ENCODE measurements at regions not wholly inside any gene's neighbourhood (a gene's known extent, or its start where the extent isn't known, plus 50 kb on each side); places are given as distances from the start of the nearest gene placed in this dataset.
"Not testable (repeated sequence)": the region's sequence is repeated elsewhere in the genome, so short reads cannot be mapped to it uniquely, and the experiment has no call there.

DNA sequence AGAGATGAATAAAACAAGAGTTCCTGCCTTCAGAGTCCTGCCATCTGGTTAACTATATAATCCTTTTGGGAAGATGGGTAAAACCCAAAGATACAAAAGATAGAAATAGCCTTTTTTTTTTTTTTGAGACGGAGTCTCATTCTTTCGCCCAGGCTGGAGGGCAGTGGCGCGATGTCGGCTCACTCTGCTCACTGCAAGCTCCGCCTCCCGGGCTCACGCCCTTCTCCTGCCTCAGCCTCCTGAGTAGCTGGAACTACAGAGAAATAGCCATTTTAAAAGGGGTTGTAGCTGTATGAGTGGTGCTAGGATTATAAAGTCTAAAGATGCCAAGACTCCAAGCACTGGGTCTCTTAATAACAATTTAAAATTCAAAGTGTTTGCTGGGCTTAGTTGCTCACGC is 97.2 kb downstream of the KDR start:
- no peak for DNase-seq (ENCODE audit: low spot score)
- no peaks in the 10 kb centered on the region for H3K36me3 Mint-ChIP-seq (ENCODE audit: low read depth)
- no peak overlapping the region for H3K27ac Mint-ChIP-seq
- H3K4me1 Mint-ChIP-seq (ENCODE audit: low read depth), result no peaks in the 10 kb centered on the region
- H3K4me3 Mint-ChIP-seq, result no peak overlapping the region
- no peaks in the 10 kb centered on the region for H3K9me3 Mint-ChIP-seq
- H3K27me3 Mint-ChIP-seq (ENCODE audit: low read depth), result no peaks in the 10 kb centered on the region

DNA sequence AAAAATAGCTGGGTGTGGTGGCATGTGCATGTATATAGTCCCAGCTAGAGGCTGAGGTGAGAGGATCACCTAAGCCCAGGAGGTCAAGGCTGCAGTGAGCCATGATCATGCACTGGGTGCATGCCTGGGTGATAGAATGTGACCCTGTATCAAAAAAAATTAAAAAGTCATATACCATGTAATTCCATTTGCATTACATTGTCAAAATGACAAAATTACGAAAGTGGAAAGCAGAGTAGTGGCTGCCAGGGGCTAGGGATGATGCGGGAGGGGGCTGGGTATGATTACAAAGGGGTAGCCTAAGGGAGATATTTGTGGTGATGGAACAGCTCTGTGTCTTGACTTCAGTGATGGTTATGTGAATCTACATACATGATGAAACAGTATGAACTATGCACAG is 97.8 kb downstream of the KDR start:
- H3K4me3 Mint-ChIP-seq, result no peak overlapping the region
- no peaks in the 10 kb centered on the region for H3K27me3 Mint-ChIP-seq (ENCODE audit: low read depth)
- H3K9me3 Mint-ChIP-seq, result no peaks in the 10 kb centered on the region
- no peaks in the 10 kb centered on the region for H3K4me1 Mint-ChIP-seq (ENCODE audit: low read depth)
- no peak for DNase-seq (ENCODE audit: low spot score)
- no peak overlapping the region for H3K27ac Mint-ChIP-seq
- no peaks in the 10 kb centered on the region for H3K36me3 Mint-ChIP-seq (ENCODE audit: low read depth)

DNA sequence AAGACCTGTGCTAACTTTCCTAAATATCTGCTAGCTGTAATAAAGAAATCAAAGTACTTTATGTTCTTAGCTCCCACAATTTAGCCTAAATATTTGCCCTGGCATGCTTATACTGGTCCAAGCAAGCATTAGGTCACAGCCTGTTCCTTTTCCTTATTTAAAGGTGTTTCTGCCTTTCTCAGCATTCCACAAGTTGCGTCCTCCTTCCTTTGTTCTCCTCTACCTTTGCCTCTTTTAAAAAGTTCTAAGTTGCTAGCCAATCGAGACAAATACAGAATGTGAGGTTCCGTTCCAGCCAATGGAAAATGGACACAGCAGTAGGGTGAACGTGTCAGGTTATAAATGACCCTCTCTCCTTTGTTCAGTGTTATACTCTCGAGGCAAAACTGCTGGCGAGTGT is 99.9 kb downstream of the KDR start:
- not testable (repeated sequence) for DNase-seq (ENCODE audit: low spot score); H3K9me3 Mint-ChIP-seq; H3K4me1 Mint-ChIP-seq (ENCODE audit: low read depth); H3K4me3 Mint-ChIP-seq; H3K27me3 Mint-ChIP-seq (ENCODE audit: low read depth); H3K27ac Mint-ChIP-seq; H3K36me3 Mint-ChIP-seq (ENCODE audit: low read depth)

DNA sequence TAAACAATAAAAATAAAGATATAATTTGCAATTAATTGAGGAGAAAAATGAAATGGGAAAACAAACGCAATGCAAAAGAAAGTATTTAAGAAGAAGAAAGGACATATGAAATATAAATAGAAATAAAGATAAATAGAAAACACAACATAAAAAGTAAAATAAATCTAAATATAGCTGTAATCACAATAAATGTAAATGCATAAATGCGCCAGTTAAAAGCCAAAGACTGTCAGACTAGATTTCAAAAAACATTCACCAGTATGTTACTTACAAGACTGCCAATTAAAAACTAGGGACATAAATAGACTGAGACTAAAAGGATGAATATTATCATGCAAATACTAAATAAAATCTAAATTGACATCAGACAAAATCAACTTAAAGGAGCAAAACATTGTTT is 102.4 kb downstream of the KDR start:
- no peak for DNase-seq (ENCODE audit: low spot score)
- Mint-ChIP-seq H3K36me3 (ENCODE audit: low read depth) (no peaks in the 10 kb centered on the region), H3K27ac (no peak overlapping the region), H3K27me3 (ENCODE audit: low read depth) (peaks cover 2% of the 10 kb centered on the region), H3K9me3 (no peaks in the 10 kb centered on the region), H3K4me3 (no peak overlapping the region), H3K4me1 (ENCODE audit: low read depth) (no peaks in the 10 kb centered on the region)

DNA sequence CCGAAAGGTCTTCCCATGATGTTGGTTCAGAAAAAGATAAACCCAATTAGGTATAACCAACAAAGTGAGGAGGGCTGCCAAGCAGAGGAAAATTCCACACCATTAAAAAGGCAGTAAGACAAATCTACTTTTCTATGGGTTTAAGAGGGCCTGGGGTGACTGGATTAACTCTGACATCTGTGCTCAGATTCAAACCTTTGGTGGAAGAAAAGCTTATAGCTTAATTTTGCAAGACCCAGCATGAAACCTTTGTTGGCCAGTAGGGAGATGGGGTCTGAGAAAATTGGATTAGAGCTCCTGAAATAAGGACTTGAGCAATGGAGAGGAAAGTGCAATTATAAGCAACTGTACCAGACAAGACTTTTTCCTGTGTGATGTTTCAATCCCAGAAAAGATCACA is 104.2 kb downstream of the KDR start:
- Mint-ChIP-seq H3K9me3 (no peaks in the 10 kb centered on the region), H3K27ac (no peak overlapping the region), H3K36me3 (ENCODE audit: low read depth) (no peaks in the 10 kb centered on the region), H3K4me3 (no peak overlapping the region), H3K4me1 (ENCODE audit: low read depth) (no peaks in the 10 kb centered on the region), H3K27me3 (ENCODE audit: low read depth) (peaks cover 2% of the 10 kb centered on the region)
- DNase-seq (ENCODE audit: low spot score), result no peak

DNA sequence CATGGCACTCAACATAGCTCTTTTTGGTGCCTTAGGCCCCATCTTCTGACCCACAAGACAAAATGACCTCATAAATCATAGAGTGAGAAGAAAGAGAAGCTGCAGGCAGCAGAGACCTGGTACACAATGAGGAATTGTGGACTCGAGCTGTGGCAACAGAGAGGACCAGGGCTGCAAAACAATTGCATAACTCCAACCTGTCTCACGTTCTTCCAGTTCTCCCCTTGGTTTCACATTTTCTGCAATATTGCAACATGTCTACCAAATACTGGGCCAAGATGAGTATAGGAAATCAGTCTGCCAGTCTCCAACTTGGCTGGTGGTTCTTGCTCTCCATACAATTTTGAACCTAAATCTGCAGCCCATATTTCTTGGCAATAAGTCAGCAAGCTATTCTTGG is 105.3 kb downstream of the KDR start:
- Mint-ChIP-seq H3K36me3 (ENCODE audit: low read depth) (no peaks in the 10 kb centered on the region), H3K27ac (no peak overlapping the region), H3K27me3 (ENCODE audit: low read depth) (peaks cover 2% of the 10 kb centered on the region), H3K9me3 (no peaks in the 10 kb centered on the region), H3K4me3 (no peak overlapping the region), H3K4me1 (ENCODE audit: low read depth) (peaks cover 1% of the 10 kb centered on the region)
- DNase-seq (ENCODE audit: low spot score), result no peak

DNA sequence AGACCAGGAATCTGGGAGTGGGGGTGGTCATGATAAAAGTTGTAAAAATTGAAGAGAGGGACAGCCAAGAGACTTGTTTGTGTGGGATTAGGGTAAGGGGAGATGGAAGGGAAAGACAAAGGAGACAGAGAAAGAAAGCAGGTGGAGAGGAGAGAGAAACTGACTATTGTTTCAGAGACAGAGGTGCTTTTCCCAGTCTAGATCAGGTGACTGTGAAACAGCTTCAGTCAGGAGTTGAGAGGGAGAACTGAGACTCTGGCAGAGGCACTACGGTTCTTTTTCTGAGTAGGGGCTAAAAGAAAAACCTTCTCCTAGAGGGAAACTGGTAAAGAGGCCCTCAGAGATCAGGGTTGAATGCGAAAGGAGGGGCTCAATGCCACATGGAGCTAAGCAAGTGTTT is 106.4 kb downstream of the KDR start:
- Mint-ChIP-seq H3K4me3 (no peak overlapping the region), H3K36me3 (ENCODE audit: low read depth) (no peaks in the 10 kb centered on the region), H3K27me3 (ENCODE audit: low read depth) (peaks cover 2% of the 10 kb centered on the region), H3K27ac (no peak overlapping the region), H3K4me1 (ENCODE audit: low read depth) (peaks cover 1% of the 10 kb centered on the region), H3K9me3 (no peaks in the 10 kb centered on the region)
- no peak for DNase-seq (ENCODE audit: low spot score)

DNA sequence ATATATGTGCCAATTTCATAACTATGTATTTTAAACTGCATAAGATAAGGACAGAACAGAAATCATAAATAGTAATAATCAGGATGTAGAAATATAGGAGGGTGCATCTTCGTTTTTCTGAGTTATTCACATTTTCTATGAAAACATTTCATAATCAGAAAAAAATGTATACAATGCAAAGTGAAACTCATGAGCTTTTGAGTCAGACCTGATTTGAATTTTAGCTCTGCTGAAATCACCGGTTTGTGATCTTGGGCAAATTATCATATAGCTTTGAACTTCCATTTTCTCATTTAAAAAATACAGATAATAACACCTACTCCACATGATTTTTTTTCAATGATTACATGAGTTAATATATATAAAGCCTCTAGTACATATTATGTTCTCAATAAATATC is 106.9 kb downstream of the KDR start:
- Mint-ChIP-seq H3K27me3 (ENCODE audit: low read depth) (peaks cover 2% of the 10 kb centered on the region), H3K4me3 (no peak overlapping the region), H3K4me1 (ENCODE audit: low read depth) (peaks cover 1% of the 10 kb centered on the region), H3K36me3 (ENCODE audit: low read depth) (no peaks in the 10 kb centered on the region), H3K9me3 (no peaks in the 10 kb centered on the region), H3K27ac (no peak overlapping the region)
- DNase-seq (ENCODE audit: low spot score), result no peak

DNA sequence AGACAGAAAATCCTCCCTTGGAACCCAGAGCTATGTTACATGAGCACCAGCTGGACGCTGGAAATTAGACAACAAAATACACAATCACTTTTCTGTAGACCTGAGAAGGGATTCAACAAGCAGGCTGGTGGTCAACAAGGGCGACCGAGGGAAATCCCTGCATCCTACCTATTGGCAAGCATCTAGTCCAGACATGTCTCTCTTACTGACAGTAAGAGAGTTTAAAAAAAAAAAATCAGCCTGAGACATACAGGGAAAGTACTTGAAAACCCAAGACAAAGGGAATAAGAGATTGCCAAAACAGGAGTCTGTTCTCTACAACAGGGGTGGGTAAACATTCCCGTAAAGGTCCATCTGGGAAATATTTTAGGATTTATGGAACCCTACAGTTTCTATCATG is 108.0 kb downstream of the KDR start:
- no peak for DNase-seq (ENCODE audit: low spot score)
- Mint-ChIP-seq H3K36me3 (ENCODE audit: low read depth) (no peaks in the 10 kb centered on the region), H3K9me3 (no peaks in the 10 kb centered on the region), H3K27ac (no peak overlapping the region), H3K4me3 (no peak overlapping the region), H3K4me1 (ENCODE audit: low read depth) (peaks cover 1% of the 10 kb centered on the region), H3K27me3 (ENCODE audit: low read depth) (peaks cover 2% of the 10 kb centered on the region)

DNA sequence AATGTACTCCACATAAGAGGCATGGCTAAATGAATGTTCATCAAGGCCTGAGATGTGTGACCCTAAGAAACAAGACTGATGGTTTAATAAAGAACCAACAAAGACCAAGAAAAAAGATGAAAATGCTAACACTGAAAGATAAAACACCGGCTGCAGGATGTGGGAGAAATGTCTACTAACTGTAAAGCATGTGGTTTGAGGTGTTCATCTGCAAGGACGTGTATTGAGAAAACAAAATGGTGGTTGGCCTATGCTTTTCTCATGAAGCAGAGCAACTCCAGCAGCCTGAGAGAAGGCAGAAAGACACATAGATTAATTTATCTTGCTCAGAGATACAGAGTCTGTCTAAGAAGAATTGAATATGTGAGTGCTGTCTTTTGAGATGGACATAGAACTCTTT is 109.3 kb downstream of the KDR start:
- Mint-ChIP-seq H3K27me3 (ENCODE audit: low read depth) (no peaks in the 10 kb centered on the region), H3K27ac (no peak overlapping the region), H3K4me1 (ENCODE audit: low read depth) (peaks cover 1% of the 10 kb centered on the region), H3K4me3 (no peak overlapping the region), H3K36me3 (ENCODE audit: low read depth) (no peaks in the 10 kb centered on the region), H3K9me3 (no peaks in the 10 kb centered on the region)
- DNase-seq (ENCODE audit: low spot score), result no peak

DNA sequence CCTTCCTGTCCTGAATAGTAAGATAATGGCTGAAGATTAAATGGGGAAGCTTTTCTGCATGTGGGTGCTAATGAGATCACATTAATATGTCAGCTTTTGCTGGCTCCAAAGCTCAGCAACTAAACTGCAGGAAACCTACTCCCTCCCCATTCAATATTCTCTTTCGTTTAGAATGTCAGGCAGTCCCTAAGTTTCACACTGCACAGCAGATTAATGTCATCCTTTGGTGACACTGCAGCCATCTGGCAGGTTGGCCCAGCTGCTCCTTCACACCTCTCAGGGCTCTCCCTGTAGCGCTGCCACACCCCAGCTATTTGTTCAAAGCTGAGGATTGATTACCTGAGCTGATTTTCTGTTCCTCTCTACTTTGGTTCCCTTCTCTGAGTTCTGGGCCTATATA is 110.5 kb downstream of the KDR start:
- Mint-ChIP-seq H3K36me3 (ENCODE audit: low read depth) (no peaks in the 10 kb centered on the region), H3K4me3 (no peak overlapping the region), H3K27me3 (ENCODE audit: low read depth) (no peaks in the 10 kb centered on the region), H3K27ac (no peak overlapping the region), H3K4me1 (ENCODE audit: low read depth) (peaks cover 1% of the 10 kb centered on the region), H3K9me3 (no peaks in the 10 kb centered on the region)
- no peak for DNase-seq (ENCODE audit: low spot score)

DNA sequence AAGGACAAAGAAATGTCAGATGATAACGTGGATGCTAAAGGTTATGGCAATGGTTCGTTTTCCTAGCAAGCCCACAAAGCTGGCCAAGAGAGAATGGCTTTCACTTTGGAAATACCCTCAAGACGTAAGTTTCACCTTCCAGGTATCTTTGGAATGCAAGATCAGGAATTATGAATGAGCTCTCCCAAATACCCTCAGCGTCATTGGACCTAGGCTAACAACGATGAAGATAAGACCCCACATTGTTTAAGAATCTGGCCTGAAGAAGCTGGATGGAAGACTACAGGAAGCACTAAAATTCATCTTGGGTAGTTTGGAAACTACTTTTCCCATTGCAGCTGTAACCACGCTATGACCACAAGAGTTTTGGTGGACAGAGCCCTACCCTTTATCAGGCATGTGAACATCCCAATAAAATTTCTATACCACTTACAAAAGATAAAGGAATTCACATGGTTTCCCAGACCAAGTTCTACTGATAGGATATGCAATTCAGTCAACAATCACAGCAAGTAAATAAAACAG is 111.9 kb downstream of the KDR start:
- Mint-ChIP-seq H3K9me3 (no peaks in the 10 kb centered on the region), H3K27me3 (ENCODE audit: low read depth) (no peaks in the 10 kb centered on the region), H3K4me1 (ENCODE audit: low read depth) (peaks cover 1% of the 10 kb centered on the region), H3K36me3 (ENCODE audit: low read depth) (no peaks in the 10 kb centered on the region), H3K4me3 (no peak overlapping the region), H3K27ac (no peak overlapping the region)
- DNase-seq (ENCODE audit: low spot score), result no peak

DNA sequence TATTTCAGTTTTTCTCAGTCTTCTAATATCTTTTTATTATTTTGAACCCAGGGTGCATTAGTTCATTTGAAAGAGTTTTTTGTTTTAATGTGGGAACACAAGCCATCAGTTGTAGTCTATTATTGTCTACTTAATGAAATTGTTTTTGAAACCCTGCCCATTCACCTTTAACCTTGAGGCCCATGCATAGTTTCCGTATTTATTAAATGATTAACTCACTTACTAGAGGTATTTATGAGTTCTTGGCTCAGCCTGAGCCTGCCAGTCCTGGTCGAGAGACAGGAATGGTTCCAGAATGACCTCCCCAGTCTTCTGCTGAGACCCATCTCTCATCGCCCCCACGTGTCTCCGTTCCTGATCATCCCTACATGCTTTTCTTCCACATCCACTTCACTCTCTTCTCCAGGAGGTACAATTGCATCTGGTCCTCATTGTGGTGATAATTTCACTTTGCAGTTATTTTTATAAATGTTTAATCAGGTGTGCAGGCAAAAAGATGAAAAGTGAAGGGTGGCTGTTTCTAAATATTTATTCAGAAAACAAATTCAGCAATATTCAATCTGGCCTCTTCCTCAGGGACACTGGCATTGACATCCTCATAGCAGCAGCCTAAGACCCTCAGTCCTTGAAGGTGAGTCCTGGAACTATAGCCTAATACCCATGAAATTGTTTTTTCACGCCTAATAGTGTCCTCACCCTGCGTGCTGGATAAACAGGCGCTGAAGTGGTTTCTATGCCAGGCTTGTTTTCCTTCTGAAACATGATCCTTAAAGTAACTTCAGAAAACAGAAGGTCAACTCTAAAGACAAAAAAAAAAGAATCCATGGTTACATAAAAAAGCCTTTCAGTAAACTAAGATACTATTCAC is 112.8 kb downstream of the KDR start:
- Mint-ChIP-seq H3K27ac (no peak overlapping the region), H3K4me3 (no peak overlapping the region), H3K27me3 (ENCODE audit: low read depth) (no peaks in the 10 kb centered on the region), H3K36me3 (ENCODE audit: low read depth) (no peaks in the 10 kb centered on the region), H3K4me1 (ENCODE audit: low read depth) (peaks cover 1% of the 10 kb centered on the region), H3K9me3 (no peaks in the 10 kb centered on the region)
- DNase-seq (ENCODE audit: low spot score), result no peak

DNA sequence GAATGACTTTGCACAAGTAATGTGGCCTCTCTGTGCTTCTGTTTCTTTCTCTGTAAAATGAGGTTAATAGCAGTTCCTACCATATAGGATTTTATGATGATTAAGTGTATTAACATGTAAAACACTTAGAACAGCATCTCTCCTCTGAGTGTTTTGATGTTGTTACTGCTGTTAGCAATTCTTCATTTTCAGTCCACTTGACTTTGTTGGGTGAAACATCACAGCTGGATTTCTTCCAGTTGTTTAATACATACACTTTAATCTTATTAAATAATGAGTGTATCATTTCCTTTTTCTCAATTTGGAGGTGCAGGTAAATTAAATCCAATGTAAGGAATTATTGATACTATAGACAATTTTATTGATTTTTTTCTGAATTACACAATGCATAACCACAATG is 113.6 kb downstream of the KDR start:
- H3K9me3 Mint-ChIP-seq, result no peaks in the 10 kb centered on the region
- H3K4me1 Mint-ChIP-seq (ENCODE audit: low read depth), result peaks cover 1% of the 10 kb centered on the region
- DNase-seq (ENCODE audit: low spot score), result no peak
- no peak overlapping the region for H3K4me3 Mint-ChIP-seq
- no peaks in the 10 kb centered on the region for H3K27me3 Mint-ChIP-seq (ENCODE audit: low read depth)
- no peaks in the 10 kb centered on the region for H3K36me3 Mint-ChIP-seq (ENCODE audit: low read depth)
- no peak overlapping the region for H3K27ac Mint-ChIP-seq

DNA sequence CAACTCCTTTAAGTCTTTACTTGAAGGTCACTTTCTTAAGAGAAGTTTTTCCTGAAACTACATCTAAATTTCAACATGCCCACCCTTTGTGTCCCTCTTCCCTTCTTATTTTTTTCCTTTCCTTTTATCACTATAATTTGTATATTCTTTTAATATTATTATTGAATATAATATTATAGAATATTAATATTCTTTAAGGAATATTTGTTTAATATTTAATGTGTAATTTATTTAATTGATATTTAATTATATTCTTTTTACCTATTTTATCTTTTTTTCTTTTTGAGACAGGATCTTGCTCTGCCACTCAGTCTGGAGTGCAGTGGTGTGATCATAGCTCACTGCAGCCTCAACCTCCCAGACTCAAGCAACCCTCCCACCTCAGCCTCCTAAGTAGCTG is 114.8 kb downstream of the KDR start:
- no peaks in the 10 kb centered on the region for H3K9me3 Mint-ChIP-seq
- no peak overlapping the region for H3K27ac Mint-ChIP-seq
- no peaks in the 10 kb centered on the region for H3K27me3 Mint-ChIP-seq (ENCODE audit: low read depth)
- no peaks in the 10 kb centered on the region for H3K36me3 Mint-ChIP-seq (ENCODE audit: low read depth)
- no peak overlapping the region for H3K4me3 Mint-ChIP-seq
- H3K4me1 Mint-ChIP-seq (ENCODE audit: low read depth), result no peaks in the 10 kb centered on the region
- no peak for DNase-seq (ENCODE audit: low spot score)

Data from T-helper 2 cell treated with Interferon-gamma antibody and Interleukin-4, amounts not matched to agents 5 μg/mL and 100 μg/mL, for 36 hours (primary cell).